ENCODE measurements at regions not wholly inside any gene's neighbourhood (a gene's known extent, or its start where the extent isn't known, plus 50 kb on each side); places are given as distances from the start of the nearest gene placed in this dataset.

- Histone ChIP-seq H2AFZ (ENCODE audit: low read depth, low read length) (no peak overlapping the region), H4K20me1 (replicated peaks; ENCODE audit: control insufficient read depth, extremely low read depth, insufficient read depth, low read length) (no peaks in the 10 kb centered on the region), H3K27me3 (ENCODE audit: control insufficient read depth in 2 of 2, insufficient read depth in 2 of 2, low read length in 2 of 2) (no peaks in the 10 kb centered on the region), H3K9me3 (replicated peaks; ENCODE audit: control insufficient read depth, insufficient read depth, low read length) (peaks cover 4% of the 10 kb centered on the region), H3K36me3 (ENCODE audit: control insufficient read depth in 2 of 2, extremely low read depth in 1 of 2, insufficient read depth in 2 of 2, low read length in 2 of 2) (no peaks in the 10 kb centered on the region), H3K4me1 (ENCODE audit: control insufficient read depth, extremely low read depth, insufficient read depth, low read length) (no peaks in the 10 kb centered on the region), H3K79me2 (ENCODE audit: control insufficient read depth, insufficient read depth, low read length) (no peaks in the 10 kb centered on the region), H3K4me3 (replicated peaks in 1 of 3; ENCODE audit: insufficient read depth in 1 of 3, low read depth in 1 of 3, low read length in 3 of 3) (no peak overlapping the region), H3K9ac (replicated peaks; ENCODE audit: extremely low read depth, insufficient read depth, low read length) (no peak overlapping the region), H3K9me1 (replicated peaks; ENCODE audit: control insufficient read depth, extremely low read depth, insufficient read depth, low read length) (no peaks in the 10 kb centered on the region), H3K4me2 (ENCODE audit: insufficient read depth, low read length) (no peak overlapping the region), H3K27ac (ENCODE audit: insufficient read depth, low read depth, low read length) (no peak overlapping the region)
- CTCF ChIA-PET: no interaction called here
- no peak for FAIRE-seq
- BruUV-seq (replicated peaks): no TSS peak
- POLR2A ChIA-PET: no interaction called here
- dilution Hi-C loops (cut with MboI; ENCODE audit: extremely low pct_ligation_motif_present, low sequenced_read_pairs): no loop called here
- no peak for TF ChIP-seq MAX (IDR thresholded peaks at IDR 0.05; ENCODE audit: insufficient read depth, insufficient read length)
- TF ChIP-seq CTCF (IDR thresholded peaks at IDR 0.05; ENCODE audit: extremely low read depth in 1 of 2, insufficient read depth in 1 of 2, low read depth in 1 of 2, low read length in 2 of 2): no peak
- TF ChIP-seq EZH2 (IDR thresholded peaks at IDR 0.05; ENCODE audit: borderline replicate concordance, low read depth, low read length, severe bottlenecking): no peak
- TF ChIP-seq POLR2A (IDR thresholded peaks at IDR 0.05; ENCODE audit: low read depth, low read length): no peak
- TF ChIP-seq POLR2AphosphoS5 (IDR thresholded peaks at IDR 0.05; ENCODE audit: insufficient read depth, low read depth, low read length): no peak
- TF ChIP-seq FOS (IDR thresholded peaks at IDR 0.05; ENCODE audit: borderline replicate concordance, insufficient read depth, low read length): no peak
- TF ChIP-seq GATA2 (IDR thresholded peaks at IDR 0.05; ENCODE audit: insufficient read depth, insufficient read length, low read depth, low read length): no peak
- no peak for TF ChIP-seq MYC (IDR thresholded peaks at IDR 0.05; ENCODE audit: low read depth, low read length)
- no peak for TF ChIP-seq JUN (IDR thresholded peaks at IDR 0.05; ENCODE audit: borderline replicate concordance, insufficient read depth, insufficient read length, low read depth)
- intact Hi-C loops (cut with micrococcal nuclease): no loop called here
- DNase-seq (ENCODE audit: low read depth, low spot score): no peak
Measured at GRCh38 chr1:238221738-238222137, 331.0 kb upstream of the ZP4 start.

Data from endothelial cell of umbilical vein (primary cell).